T-helper 9 cell (primary cell): ENCODE measurements at regions not wholly inside any gene's neighbourhood (a gene's known extent, or its start where the extent isn't known, plus 50 kb on each side); places are given as distances from the start of the nearest gene placed in this dataset.
"Not testable (repeated sequence)": the region's sequence is repeated elsewhere in the genome, so short reads cannot be mapped to it uniquely, and the experiment has no call there.

Source experiments
- DNase-seq: peaks from one replicate; pipeline ENCODE4 v3.0.0-alpha.2; 2020

DNA sequence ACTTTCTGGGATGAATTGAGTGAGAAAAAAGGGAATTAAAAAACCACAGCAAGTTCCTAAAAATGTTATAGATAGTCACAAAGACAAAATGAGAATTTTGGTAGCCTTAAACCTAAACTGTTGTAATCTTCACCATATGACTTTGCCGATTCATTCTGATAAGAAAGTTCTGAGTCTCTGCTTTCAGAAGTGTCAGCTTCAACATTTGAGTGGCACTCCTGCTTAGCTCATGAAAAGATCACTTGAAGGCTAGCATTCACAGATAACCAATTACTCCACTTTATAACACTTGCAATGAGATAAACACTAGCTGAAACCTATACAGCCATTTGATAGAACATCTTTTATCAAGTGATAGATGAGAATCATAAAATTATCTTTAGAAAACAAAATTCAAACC, 288.1 kb upstream of the POU1F1 start:
- DNase-seq, result no peak

DNA sequence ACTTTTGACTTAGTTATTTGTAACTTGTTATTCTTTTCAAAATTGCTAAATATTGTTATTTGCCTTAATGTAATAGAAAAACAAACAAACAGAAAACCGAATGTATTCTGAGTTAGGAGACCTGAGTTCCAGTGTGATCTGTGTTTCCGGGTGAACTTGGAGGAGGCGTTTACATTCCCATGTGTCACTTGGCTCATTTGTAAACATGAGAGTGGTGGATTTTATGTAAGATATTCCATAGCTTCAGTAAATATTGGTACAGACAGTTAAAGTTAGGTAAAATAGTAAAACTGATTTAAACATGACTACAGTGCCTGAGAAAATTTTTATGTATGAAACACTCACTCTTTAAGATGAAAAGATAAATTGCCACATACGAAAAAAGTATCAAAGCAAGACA, 287.3 kb upstream of the POU1F1 start:
- no peak for DNase-seq

DNA sequence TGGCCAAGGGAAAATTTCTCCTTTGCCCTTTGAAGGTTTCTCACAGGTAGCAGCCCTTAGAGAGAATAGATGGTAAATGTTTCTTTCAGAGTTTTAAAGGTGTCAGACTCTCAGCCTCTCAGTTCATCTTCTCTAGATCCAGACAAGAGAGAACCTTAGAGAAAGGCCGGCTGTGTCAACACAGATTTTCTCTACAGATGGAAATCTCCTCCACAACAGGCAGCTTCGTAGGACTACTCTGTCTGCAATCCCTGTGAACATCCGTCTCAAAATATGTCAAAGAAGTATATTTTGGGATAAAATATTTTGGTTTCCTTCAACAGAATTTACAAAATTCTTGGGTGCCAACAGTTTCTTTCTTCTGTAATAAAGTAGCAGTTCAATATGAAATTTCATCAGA, 282.1 kb upstream of the POU1F1 start:
- no peak for DNase-seq

DNA sequence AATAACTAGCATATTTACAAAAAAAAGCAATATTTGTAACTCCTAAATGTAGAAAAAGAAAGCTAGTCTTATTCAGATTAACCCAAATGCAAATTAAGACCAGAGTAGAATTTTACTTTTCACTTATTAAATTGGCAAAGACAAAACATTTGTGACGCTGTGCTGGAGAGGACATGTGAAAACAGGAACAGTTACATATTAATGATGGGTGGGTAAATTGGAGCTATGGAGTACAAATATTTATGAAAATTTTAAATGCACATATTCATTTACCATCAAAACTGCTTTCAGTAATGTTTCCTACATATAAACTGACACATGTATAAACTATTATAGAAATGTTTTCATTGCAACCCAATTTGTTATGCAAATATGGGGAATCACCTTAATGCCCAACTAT, 278.9 kb upstream of the POU1F1 start:
- DNase-seq, result no peak

DNA sequence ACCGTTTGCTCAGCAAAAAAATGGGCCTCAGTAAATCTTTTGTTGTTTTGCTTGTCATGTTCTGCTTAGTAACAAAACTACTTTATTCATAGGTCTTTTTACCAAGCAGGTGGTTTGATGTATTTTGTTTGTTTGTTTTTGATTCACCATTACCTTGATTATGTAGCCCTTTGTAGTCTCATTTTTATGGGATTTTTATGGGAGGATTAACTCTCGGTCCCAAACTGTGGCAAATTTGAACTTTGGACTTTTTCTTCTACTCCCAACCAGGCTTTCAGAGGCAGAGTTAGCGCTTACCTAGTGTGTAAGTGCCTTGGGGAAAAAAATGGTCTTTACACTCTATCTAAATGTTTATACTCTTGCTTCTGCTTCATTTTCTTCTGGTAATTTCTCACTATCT, 276.7 kb upstream of the POU1F1 start:
- no peak for DNase-seq

DNA sequence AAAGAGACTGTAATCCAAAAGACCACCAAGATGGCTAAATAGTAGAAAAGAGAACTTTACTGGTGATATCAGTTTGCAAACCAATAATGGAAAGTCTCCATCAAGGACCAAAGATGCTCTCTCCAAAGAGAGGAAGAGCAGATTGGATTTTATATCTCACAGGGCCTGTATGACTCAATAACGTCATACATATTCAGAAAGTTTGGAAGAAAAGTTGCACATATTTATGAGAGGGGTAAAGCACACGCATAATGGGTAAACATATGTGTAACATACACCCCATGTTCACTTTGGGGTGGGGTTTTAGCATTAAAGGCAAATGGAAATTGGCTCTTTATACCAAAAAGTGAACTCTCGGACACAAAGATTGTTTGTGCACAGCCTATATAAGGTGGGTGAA, 274.5 kb upstream of the POU1F1 start:
- no peak for DNase-seq

DNA sequence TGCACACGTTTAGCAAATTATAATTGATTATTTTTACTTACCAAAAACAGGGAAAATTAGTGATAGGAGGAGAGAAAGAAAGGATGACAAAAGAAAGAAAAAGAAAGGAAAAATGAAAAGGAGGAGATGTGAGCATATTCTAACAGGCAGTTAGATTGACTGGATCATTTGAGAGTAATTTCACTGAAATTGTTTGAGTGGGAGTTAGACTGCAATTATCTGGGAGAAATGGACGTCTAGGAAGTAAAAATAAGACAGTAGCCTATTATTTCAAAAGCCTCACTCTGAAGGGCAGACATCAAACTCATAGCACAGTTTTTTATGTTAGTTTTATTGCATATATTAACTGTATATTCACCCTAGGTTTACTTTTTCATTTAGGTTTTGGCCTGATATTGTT, 272.8 kb upstream of the POU1F1 start:
- DNase-seq, result no peak

DNA sequence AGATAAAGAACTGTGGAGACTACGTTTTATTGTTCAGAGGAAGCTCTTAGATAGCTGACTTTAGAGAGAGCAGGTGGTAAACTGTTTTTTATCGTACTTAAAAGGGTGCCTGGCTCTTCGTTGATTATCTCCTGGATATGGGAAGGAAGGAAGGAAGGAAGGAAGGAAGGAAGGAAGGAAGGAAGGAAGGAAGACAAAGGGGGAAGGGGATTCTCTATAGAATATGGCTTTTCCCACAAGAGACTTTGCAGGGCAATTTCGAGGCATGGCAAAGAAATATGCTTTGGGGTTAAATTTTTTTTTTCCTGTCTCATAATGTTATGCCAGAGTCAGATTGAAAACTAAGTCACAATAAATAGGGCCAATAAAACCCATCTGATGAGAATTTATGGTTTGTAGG, 271.9 kb upstream of the POU1F1 start:
- DNase-seq, result no peak

DNA sequence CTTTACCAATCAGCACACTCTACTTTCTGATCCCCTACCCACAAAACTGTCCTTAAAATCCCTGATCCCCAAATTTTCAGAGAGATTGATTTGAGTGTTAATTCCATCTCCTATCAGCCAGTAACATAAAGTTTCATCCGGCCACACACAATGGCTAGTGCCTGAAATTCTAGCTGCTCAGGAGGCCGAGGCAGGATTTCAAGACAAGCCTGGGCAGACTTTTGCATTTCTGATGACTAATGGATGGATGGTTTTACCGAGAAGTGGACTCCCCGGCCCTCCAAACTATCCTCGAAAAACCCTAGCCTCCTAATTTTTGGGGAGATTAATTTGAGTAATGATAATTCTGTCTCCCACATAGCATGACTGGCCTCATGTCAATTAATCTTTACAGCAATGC, 269.8 kb upstream of the POU1F1 start:
- no peak for DNase-seq

DNA sequence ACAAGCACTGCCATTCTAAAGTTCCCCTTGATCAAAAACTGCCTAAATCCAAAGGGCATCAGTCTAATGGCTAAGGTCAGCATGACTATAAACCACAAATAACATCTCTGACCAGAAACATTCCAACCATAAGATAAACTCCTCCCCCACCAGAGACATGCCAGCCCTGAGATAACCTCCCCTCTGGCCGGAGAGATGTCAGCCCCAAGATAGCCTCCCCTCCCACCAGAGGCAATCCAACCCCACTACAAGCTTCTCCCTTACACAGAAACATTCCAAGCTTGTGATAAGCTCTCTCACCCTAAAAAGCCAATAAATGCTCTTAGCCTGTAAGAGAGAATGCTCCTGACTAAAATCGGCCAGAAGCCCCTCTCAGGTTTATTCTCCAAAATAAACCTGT, 267.0 kb upstream of the POU1F1 start:
- DNase-seq, result not testable (repeated sequence)

DNA sequence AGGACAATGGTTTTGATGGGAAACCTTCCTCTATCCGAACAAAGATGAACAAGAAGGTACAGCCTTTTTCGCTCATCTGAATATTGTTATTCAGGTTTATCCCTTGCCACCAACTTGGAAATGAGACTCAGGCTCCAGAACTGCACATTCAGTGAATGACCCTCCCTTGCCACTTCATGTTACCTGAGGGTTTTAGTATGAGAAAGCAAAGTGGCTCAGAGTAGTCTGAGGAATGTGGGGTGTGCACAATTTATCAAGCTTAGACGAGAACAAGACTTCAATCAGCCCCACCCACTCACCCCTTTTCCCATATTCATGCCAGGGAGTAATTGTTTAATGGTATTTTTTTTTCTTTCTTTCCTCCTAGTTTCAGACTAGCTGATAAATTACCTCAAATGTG, 265.3 kb upstream of the POU1F1 start:
- DNase-seq, result no peak

DNA sequence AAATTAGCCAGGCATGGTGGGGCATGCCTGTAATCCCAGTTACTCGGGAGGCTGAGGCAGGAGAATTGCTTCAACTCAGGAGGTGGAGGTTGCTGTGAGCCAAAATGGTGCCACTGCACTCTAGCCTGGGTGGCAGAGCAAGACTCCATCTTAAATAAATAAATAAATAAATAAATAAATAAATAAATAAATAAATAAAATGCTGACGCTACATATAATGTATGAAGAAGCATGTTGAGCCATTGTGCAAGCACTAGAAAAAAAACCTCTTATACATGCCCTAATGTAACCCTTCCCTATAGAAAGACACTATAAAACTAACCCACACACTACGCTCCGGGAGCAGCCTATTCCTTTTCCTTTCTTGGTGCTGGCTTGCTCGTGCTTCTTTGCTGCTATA, 262.3 kb upstream of the POU1F1 start:
- DNase-seq, result not testable (repeated sequence)

DNA sequence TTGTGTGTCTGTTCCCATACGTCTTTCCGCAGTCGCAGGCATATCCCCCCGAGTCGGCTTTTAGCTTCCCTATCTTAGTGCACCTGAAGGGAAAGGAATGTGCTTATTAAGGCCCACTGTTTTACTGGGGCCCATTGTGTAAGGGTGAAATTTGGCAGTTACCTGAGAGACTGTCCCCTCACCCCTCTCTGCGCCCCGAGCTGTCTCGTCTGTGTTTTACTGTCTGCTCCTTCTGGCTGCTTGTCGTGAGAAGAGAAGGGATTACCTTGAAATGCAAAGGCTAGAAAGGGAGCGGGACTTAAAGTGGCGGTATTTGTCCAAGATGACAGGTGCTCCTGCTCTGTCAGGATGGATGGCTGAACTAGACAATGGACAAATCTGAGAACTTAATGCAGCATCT, 233.0 kb upstream of the POU1F1 start:
- DNase-seq, result no peak

DNA sequence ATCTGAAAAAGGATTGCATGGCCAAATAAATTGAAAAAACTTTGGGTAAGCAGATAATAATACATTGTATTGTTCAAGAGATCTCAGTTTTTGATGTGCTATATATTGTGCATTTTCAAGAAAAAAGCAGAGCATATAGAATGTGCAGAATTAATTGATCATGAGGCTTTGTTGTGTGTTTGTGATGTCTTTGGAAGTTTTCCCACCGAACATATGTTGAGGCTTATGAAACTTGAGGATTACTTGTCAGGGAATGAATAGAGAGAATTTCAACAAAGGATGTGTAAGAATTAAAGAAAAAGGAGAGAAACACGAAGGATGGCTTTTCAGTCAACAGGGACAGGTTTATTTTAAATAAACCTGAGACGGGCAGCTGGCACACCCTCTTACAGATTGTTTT, 232.5 kb upstream of the POU1F1 start:
- DNase-seq, result no peak

DNA sequence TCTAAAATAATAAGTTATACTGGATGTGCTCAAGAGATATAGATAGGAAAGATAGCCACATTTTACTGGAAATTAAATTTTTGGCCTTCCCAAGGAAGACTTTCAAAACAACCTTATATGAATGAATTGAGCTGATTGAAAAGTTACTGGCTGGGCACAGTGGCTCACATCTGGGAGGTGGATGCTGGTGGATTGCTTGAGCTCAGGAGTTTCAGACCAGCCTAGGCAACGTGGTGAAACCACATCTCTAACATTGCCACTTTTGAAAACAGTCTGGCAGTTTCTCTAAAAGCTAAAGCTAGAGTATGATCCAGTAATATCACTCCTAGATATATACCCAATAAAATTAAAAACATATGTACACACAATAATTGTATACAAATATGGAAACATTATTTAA, 231.4 kb upstream of the POU1F1 start:
- no peak for DNase-seq

DNA sequence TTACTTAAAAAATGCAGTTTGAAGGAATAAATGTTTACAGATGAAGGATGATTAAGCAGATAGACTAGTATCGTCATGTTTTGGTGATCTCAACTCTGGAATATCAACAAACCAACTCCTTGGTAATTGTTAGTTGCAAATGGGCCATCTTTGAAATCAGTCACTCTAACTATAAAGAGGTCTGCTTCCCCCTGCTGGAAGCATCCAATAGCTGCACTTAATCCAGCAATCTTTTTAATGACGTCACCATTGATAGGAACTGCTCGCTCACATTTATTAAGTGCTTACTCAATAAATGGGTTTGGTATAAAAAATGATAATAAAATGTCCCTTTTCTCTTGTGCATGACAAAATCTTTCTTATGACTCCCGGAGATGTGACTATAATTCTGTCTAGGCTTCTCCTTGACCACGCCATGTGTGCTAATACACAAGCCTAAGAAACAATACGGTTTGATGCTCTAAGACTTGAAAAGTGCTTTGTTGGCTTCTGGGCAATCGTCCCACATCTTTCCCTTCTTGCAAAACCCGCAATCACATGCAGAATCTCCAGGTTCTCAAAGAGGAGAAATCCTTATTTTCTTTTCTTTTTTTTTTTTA, 227.6 kb upstream of the POU1F1 start:
- DNase-seq, result no peak

DNA sequence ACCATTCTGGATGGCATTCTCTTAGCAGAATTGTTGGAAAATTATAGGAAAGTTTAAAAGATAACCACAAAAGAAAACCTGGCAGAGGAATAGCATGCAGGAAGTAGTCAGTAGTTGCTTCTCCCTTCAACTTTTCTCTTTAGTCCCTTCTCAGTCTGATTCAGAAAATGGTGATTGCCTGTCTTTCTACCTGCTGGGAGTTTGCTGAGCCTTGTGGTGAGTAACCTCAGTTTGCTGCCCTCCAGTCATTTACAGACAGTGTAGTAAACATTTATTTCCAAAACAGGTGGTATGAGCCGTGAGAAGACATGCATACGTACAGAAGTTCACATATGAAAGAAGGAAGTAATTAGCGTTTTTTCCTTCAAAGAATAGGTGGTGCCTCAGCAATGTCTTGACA, 224.7 kb upstream of the POU1F1 start:
- DNase-seq, result no peak

DNA sequence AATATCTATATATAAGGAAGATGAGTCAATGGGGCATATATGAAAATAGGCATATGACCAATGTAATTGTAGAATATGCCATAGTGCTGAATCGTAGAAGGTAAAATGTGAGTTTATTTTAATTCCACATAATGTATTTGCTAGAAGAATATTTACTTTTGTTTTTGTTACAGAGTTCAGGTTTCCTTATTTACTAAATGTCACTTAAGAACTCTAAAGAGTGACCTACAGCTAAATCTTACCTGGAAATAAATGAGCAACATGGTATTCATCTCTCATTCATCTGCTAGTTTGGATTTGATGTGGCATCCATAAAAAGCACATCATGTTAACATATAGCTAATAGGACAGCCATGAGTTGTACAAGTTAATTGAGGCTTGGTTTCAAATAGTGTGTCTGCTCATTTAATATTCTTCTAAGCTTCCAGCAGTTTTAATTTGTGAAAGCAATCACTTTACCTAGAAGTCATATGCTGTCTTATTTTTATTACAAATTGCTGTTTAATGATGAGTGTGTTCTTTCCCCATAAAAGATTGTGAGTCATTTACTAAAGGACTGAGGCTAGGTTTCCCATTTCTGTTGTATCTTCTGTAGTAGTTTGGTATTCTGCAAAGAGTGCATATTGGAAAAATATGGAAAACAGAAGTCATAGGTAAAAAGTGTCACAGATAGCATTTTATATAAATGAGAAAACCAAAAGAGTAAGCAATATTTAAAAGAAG, 222.1 kb upstream of the POU1F1 start:
- no peak for DNase-seq

DNA sequence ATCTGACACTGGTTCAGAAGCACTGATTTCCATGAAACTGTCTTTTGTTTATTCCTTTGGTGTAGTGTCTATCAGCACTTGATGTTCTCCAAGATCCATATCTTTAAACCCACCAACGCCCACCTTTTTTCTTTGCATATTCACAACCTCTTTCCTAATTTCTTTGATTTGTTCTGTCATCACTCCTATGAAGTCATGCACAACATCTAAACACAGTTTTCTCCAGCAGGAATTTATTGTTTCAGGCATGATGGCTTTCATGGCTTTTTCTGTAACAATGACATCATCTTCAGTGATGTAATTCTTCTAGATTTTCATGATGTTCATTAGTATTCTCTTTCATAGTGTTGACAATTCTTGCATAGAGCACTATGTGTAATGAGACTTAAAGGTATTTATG, 219.6 kb upstream of the POU1F1 start:
- DNase-seq, result no peak

DNA sequence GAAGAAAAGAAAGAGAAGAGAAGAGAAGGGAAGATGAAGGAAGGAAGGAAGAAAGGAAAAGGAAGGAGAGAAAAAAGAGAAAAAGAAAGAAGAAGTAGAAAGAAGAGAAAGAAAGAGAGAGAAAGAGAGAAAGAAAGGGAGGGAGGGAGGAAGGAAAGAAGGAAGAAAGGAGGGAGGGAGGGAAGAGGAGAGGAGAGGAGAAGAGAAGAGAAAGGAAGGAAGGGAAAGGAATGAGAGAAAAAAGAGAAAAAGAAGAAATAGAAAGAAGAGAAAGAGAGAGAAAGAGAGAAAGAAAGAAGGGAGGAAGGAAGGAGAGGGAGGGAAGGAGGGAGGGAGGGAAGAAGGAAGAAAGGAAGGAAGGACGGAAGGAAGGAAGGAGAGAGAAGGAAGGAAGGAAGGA, 217.9 kb upstream of the POU1F1 start:
- no peak for DNase-seq

DNA sequence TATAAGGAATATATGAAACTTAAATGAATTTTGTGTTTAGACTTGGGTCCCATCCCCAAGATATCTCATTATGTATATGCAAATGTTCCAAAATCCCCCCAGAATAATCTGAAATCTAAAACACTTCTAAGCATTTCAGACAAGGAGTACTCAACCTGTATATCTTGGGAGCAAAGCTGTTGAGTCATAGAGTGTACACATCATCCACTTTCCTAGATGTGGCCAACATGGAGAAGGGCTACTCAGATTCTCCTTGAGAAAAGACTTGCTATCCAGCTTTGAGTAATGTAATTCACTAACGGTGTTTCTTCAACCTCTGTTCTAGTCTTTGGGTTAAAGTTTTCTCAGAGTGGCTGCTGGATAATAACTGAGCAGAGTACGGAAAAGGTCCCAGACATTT, 215.5 kb upstream of the POU1F1 start:
- DNase-seq, result no peak

DNA sequence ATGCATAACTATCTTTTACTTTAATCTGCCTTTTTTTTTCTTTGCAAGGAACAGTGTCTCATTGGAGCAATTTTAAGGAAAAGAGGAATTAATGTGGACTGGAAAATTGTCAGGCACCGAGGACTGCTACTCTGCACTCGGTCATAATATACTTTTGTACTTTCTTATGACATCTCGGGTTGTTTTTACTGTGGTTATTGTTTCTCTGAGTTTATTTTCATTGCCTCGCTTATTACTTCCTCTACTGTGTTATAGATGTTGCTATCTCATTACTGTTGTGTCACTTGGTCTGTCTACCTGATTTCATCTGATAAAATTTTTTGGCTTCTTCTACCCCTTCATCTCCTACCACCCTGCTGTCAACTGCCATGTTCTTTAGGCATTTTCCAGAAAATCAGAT, 213.5 kb upstream of the POU1F1 start:
- DNase-seq, result no peak

DNA sequence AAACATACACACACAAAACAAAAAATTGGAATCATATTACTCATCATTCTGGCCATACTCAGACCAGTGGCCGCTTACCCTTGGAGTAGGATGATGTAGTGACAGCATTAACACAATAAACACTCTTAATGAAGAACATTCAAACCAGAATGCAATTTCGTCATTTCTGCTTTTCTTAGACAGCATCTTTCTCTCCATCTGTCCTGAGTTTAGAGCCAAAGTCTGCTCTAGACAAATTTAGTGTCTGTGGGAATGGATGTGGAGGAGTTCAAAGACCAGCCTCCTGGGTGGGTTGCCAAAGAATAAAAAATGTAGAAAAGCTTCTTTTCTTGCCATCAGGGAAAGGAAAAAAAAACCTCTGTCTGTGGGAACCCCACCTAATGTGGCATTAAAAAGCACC, 212.4 kb upstream of the POU1F1 start:
- no peak for DNase-seq

DNA sequence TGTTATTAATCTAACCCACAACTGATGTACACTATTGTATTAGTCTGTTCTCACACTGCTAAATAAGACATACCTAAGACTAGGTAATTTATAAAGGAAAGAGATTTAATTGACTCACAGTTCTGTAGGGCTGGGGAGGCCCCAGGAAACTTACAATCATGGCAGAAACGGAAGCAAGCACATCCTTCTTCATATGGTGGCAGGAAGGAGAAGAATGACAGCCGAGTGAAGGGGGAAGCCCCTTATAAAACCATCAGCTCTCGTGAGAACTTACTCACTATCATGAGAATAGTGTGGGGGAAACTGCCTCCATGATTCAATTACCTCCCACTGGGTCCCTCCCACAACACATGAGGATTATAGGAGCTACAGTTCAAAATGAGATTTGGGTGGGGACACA, 210.3 kb upstream of the POU1F1 start:
- DNase-seq, result not testable (repeated sequence)

DNA sequence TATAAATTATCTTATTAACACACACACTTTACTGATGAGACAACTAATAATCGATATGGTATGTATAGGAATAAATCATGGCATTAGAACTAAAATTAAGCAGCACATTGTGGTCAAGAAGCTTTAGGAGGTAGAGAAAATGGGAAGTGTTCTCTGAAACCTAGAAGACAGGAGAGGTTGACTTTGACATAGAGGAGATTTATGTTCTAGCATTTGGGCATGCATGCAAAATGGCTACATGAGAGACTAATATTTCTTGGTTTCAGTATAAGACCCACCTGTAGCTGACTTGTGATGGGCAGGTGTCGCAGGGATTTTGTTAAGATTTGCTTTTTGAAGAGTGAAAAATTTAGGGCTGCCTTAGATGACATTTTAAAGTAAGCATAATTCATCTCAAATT, 209.7 kb upstream of the POU1F1 start:
- no peak for DNase-seq
